ENCODE measurements at regions not wholly inside any gene's neighbourhood (a gene's known extent, or its start where the extent isn't known, plus 50 kb on each side); places are given as distances from the start of the nearest gene placed in this dataset.
"Not testable (repeated sequence)": the region's sequence is repeated elsewhere in the genome, so short reads cannot be mapped to it uniquely, and the experiment has no call there.

GRCh38 chr16:59114790-59115189, 380.7 kb upstream of the GOT2 start:
- Histone ChIP-seq H3K9me3 (no peaks in the 10 kb centered on the region), H3K4me1 (no peaks in the 10 kb centered on the region), H3K36me3 (no peaks in the 10 kb centered on the region), H3K27me3 (no peaks in the 10 kb centered on the region), H3K4me3 (no peak overlapping the region), H3K27ac (no peak overlapping the region)
- intact Hi-C loops (cut with DNase I; ENCODE audit: low total_unique reads): no loop called here
- TF ChIP-seq, protein P1, sequence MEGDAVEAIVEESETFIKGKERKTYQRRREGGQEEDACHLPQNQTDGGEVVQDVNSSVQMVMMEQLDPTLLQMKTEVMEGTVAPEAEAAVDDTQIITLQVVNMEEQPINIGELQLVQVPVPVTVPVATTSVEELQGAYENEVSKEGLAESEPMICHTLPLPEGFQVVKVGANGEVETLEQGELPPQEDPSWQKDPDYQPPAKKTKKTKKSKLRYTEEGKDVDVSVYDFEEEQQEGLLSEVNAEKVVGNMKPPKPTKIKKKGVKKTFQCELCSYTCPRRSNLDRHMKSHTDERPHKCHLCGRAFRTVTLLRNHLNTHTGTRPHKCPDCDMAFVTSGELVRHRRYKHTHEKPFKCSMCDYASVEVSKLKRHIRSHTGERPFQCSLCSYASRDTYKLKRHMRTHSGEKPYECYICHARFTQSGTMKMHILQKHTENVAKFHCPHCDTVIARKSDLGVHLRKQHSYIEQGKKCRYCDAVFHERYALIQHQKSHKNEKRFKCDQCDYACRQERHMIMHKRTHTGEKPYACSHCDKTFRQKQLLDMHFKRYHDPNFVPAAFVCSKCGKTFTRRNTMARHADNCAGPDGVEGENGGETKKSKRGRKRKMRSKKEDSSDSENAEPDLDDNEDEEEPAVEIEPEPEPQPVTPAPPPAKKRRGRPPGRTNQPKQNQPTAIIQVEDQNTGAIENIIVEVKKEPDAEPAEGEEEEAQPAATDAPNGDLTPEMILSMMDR (IDR thresholded peaks at IDR 0.05 in 4 of 5, conservative IDR thresholded peaks at IDR 0.05 in 1 of 5): no peak
- TF ChIP-seq POLR2A (IDR thresholded peaks at IDR 0.05): no peak
- in situ Hi-C loops (cut with MboI; ENCODE audit: low sequenced_read_pairs in 4 of 4): no loop called here
- no peak for DNase-seq
- ATAC-seq: no peak

- H3K4me3 ChIP-seq: no peak overlapping the region
- in situ Hi-C loops (cut with MboI; ENCODE audit: low sequenced_read_pairs in 4 of 4): no loop called here
- TF ChIP-seq, protein P1 (IDR thresholded peaks at IDR 0.05 in 4 of 5, conservative IDR thresholded peaks at IDR 0.05 in 1 of 5): no peak
- no peak for TF ChIP-seq POLR2A (IDR thresholded peaks at IDR 0.05)
- H3K27me3 ChIP-seq: no peaks in the 10 kb centered on the region
- no peaks in the 10 kb centered on the region for H3K36me3 ChIP-seq
- intact Hi-C loops (cut with DNase I; ENCODE audit: low total_unique reads): no loop called here
- ATAC-seq: no peak
- DNase-seq: no peak
- H3K9me3 ChIP-seq: no peaks in the 10 kb centered on the region
- no peaks in the 10 kb centered on the region for H3K4me1 ChIP-seq
- no peak overlapping the region for H3K27ac ChIP-seq
Measured at GRCh38 chr16:59113004-59113670, 379.0 kb upstream of the GOT2 start.

DNA sequence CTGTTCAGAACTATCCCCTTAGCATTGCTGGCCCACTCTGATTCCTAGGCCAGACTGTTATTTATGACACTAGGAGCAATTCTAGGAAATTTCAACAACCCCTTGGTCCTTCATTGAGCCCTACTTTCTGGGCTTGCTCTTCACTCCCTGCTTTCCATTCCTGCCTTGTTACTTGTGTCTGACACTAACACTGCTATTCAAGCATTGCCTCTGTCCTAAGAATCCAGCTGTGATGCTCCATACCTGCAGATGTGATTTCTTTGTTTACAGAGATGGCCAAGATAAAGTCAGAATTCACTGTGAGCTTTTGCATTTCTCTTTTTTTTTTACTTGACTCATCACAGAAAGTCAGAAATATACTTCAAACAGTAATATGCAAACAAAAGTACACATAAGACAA, 377.2 kb upstream of the GOT2 start:
- Histone ChIP-seq H3K4me3 (no peak overlapping the region), H3K9me3 (no peaks in the 10 kb centered on the region), H3K27me3 (no peaks in the 10 kb centered on the region), H3K27ac (no peak overlapping the region), H3K4me1 (no peaks in the 10 kb centered on the region), H3K36me3 (no peaks in the 10 kb centered on the region)
- DNase-seq: no peak
- no peak for ATAC-seq
- TF ChIP-seq, protein P1 (IDR thresholded peaks at IDR 0.05 in 4 of 5, conservative IDR thresholded peaks at IDR 0.05 in 1 of 5): no peak
- no peak for TF ChIP-seq POLR2A (IDR thresholded peaks at IDR 0.05)
- intact Hi-C loops (cut with DNase I; ENCODE audit: low total_unique reads) (no loop called here), in situ Hi-C loops (cut with MboI; ENCODE audit: low sequenced_read_pairs in 4 of 4) (no loop called here)

GRCh38 chr16:59108374-59108773, 374.3 kb upstream of the GOT2 start:
- no peak overlapping the region for H3K27ac ChIP-seq
- no peaks in the 10 kb centered on the region for H3K4me1 ChIP-seq
- H3K27me3 ChIP-seq: no peaks in the 10 kb centered on the region
- DNase-seq (no peak), ATAC-seq (no peak)
- H3K36me3 ChIP-seq: no peaks in the 10 kb centered on the region
- no peaks in the 10 kb centered on the region for H3K9me3 ChIP-seq
- intact Hi-C loops (cut with DNase I; ENCODE audit: low total_unique reads): no loop called here
- in situ Hi-C loops (cut with MboI; ENCODE audit: low sequenced_read_pairs in 4 of 4): no loop called here
- TF ChIP-seq, protein P1 (IDR thresholded peaks at IDR 0.05 in 4 of 5, conservative IDR thresholded peaks at IDR 0.05 in 1 of 5): no peak
- TF ChIP-seq POLR2A (IDR thresholded peaks at IDR 0.05): no peak
- no peak overlapping the region for H3K4me3 ChIP-seq

DNA sequence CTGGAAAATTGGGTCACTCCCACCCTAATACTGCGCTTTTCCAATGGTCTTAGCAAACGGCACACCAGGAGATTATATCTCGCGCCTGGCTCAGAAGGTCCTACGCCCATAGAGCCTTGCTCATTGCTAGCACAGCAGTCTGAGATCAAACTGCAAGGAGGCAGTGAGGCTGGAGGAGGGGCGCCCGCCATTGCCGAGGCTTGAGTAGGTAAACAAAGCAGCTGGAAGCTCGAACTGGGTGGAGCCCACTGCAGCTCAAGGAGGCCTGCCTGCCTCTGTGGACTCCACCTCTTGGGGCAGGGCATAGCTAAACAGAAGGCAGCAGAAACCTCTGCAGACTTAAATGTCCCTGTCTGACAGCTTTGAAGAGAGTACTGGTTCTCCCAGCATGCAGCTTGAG, 362.6 kb upstream of the GOT2 start:
- H3K4me3 ChIP-seq; H3K9me3 ChIP-seq; DNase-seq; H3K27ac ChIP-seq; H3K4me1 ChIP-seq; intact Hi-C loops (cut with DNase I; ENCODE audit: low total_unique reads); H3K36me3 ChIP-seq; in situ Hi-C loops (cut with MboI; ENCODE audit: low sequenced_read_pairs in 4 of 4); H3K27me3 ChIP-seq; ATAC-seq: not testable (repeated sequence)
